Chondrocyte (in vitro differentiated cells): ENCODE measurements at regions not wholly inside any gene's neighbourhood (a gene's known extent, or its start where the extent isn't known, plus 50 kb on each side); places are given as distances from the start of the nearest gene placed in this dataset.
A peak's percentile ranks its signal among the peaks of the same experiment; 100 is the strongest.

ENCODE experiments used
- DNase-seq: peaks from one replicate; pipeline ENCODE4 v3.0.0; 2021; ENCODE audit warnings: mixed read lengths, low spot score
- H3K27ac Mint-ChIP-seq: one replicate; pipeline ENCODE4 v1.8.0; 2021; ENCODE audit warnings: mild to moderate bottlenecking, moderate library complexity, mixed read lengths; ENCODE audit not compliant: unreplicated experiment
- H3K27me3 Mint-ChIP-seq: 2 replicates; pipeline ENCODE4 v1.8.0; 2021; ENCODE audit warnings: low read depth, mixed read lengths
- H3K36me3 Mint-ChIP-seq: 2 replicates; pipeline ENCODE4 v1.8.0; 2021; ENCODE audit warnings: low read depth, mixed read lengths
- H3K4me1 Mint-ChIP-seq: 2 replicates; pipeline ENCODE4 v1.8.0; 2021; ENCODE audit warnings: low read depth, mild to moderate bottlenecking, mixed read lengths
- H3K4me3 Mint-ChIP-seq: one replicate; pipeline ENCODE4 v1.8.0; 2021; ENCODE audit warnings: mild to moderate bottlenecking, moderate library complexity, mixed read lengths; ENCODE audit not compliant: unreplicated experiment
- H3K9me3 Mint-ChIP-seq: 2 replicates; pipeline ENCODE4 v1.8.0; 2021; ENCODE audit warnings: low read depth, mixed read lengths
- TF ChIP-seq, protein P1 (sequence below): fragments of 200-600 bp; sonication (generic); IDR thresholded peaks from 2 replicates; pipeline ENCODE4 v1.5.0; 2021; ENCODE audit warnings: antibody characterized with exemption, mild to moderate bottlenecking, moderate library complexity

DNA sequence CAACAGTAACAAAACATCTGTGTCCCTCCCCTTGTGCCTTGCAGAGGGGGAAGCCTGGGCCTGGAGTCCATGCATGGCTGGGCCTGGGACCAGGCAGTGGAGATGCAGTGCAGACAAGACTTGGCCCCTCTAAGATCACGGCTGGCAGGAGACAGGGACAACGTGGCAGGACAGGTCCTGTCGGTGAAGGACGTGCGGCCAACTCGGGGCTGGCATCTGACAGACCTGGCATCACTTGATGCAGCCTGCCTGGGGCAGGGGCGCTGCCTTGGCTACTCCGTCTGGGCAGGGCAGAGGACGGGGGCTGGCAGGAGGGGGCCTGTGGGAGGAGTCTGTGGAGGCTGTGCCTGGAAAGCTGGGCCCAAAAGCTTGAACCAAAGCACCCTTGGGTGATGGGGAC lies 112.1 kb downstream of the CPZ start:
- peaks cover 72% of the 10 kb centered on the region for H3K27me3 Mint-ChIP-seq
- H3K27ac Mint-ChIP-seq, result no peak overlapping the region
- no peaks in the 10 kb centered on the region for H3K4me1 Mint-ChIP-seq
- peaks cover under 1% of the 10 kb centered on the region for H3K36me3 Mint-ChIP-seq
- H3K9me3 Mint-ChIP-seq, result no peaks in the 10 kb centered on the region
- DNase-seq, result peak; percentile 92
- H3K4me3 Mint-ChIP-seq, result no peak overlapping the region
- TF ChIP-seq, protein P1, sequence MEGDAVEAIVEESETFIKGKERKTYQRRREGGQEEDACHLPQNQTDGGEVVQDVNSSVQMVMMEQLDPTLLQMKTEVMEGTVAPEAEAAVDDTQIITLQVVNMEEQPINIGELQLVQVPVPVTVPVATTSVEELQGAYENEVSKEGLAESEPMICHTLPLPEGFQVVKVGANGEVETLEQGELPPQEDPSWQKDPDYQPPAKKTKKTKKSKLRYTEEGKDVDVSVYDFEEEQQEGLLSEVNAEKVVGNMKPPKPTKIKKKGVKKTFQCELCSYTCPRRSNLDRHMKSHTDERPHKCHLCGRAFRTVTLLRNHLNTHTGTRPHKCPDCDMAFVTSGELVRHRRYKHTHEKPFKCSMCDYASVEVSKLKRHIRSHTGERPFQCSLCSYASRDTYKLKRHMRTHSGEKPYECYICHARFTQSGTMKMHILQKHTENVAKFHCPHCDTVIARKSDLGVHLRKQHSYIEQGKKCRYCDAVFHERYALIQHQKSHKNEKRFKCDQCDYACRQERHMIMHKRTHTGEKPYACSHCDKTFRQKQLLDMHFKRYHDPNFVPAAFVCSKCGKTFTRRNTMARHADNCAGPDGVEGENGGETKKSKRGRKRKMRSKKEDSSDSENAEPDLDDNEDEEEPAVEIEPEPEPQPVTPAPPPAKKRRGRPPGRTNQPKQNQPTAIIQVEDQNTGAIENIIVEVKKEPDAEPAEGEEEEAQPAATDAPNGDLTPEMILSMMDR, result no peak

DNA sequence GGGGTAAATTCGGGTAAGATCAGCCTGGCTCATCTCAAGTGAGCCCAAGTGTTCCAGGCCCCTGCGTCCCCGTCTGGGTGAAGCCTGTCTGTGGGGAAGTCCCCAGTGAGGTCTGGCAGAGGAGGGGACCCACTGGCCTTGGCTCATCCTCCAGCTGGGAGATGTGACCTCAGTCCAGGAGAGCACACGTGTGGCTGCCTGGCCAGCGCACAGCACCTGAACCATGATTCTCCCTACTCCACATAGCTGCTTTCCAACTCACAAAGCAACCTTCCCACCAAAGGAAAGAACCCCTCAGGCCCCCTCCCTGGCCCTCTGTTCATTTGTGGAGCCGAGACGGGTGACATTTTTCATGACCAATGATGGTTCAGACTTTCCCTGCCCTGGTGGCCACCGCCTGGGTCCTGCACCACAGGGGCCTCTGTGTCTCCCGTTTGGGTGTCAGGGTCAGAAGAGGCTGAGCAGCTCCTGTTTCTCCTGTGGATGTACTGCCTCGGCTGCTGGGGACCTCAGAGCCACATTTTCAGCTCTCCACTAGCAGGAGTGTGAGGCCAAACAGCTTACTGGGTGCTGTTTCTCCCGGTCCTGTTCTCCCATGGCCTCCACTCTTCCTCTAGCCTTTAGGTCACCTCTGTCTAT lies 111.4 kb downstream of the CPZ start:
- TF ChIP-seq, protein P1, result no peak

DNA sequence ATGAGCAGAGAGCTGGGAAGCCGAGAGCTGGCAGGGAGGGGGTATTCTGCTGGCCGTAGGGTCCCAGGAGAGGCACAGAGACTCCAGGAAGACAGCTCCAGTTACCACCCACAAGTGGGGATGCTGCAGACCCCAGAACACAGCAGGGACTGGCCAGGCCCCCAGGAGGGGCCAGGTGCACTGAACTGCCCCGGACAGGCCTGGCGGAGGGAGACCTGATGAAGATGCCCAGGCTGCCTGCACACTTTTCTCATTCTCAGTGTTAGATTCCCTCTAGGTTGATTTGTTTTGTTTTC lies 110.8 kb downstream of the CPZ start:
- H3K36me3 Mint-ChIP-seq, result peaks cover 1% of the 10 kb centered on the region
- TF ChIP-seq, protein P1, result no peak
- H3K4me3 Mint-ChIP-seq, result no peak overlapping the region
- H3K27ac Mint-ChIP-seq, result no peak overlapping the region
- no peaks in the 10 kb centered on the region for H3K9me3 Mint-ChIP-seq
- no peaks in the 10 kb centered on the region for H3K4me1 Mint-ChIP-seq
- no peak for DNase-seq
- H3K27me3 Mint-ChIP-seq, result peaks cover 71% of the 10 kb centered on the region

More for the DNA sequence above, 111.4 kb downstream of the CPZ start:
- H3K9me3 Mint-ChIP-seq, result no peaks in the 10 kb centered on the region
- H3K4me1 Mint-ChIP-seq, result no peaks in the 10 kb centered on the region
- peaks cover 1% of the 10 kb centered on the region for H3K36me3 Mint-ChIP-seq
- no peak overlapping the region for H3K27ac Mint-ChIP-seq
- DNase-seq, result no peak
- H3K4me3 Mint-ChIP-seq, result no peak overlapping the region
- H3K27me3 Mint-ChIP-seq, result peaks cover 74% of the 10 kb centered on the region

DNA sequence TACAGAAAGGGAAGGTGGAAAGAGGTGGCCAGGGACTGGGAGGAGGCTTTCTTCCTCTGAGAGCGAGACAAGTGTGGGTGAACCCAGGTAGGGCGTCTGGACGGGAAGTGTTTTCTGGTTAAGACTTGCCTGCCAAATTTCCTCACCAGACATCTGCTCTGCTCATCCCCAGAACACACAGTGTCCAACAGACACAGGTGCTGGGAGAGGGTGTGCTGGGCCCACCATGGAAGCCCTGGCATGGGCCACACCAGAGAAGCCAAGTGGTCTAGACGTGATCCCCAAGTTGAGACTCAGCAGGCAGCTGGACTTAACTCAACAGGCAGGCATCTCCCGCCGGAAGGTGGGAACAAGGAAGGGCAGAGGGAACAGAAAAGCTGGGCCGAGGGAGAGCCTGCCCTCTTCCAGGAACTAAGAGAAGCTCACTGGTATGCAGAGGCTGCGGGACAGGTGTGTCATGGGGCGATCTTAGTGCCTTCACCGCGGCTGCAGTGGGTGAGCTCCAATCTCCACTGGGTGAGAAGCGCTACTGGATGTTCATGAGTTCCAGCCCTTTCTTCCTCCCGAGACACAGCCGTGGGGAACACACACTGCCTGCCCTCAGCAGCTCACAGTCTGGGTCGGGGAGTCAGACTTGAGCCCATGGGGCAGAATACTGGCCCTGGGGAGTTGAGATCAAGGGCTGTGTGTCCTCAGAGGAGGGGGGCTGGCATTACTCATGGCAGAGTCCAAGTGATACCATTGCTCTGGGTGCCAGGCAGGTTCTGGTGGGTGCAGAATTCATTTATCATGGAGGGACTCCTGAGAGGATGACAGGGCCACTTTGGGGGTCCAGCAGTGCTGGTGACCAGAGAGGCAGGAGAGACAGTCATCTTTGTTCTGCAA lies 110.2 kb downstream of the CPZ start:
- Mint-ChIP-seq H3K4me3 (no peak overlapping the region), H3K36me3 (peaks cover 1% of the 10 kb centered on the region), H3K27me3 (peaks cover 69% of the 10 kb centered on the region), H3K4me1 (no peaks in the 10 kb centered on the region), H3K27ac (no peak overlapping the region), H3K9me3 (no peaks in the 10 kb centered on the region)
- DNase-seq, result no peak
- TF ChIP-seq, protein P1, result no peak

DNA sequence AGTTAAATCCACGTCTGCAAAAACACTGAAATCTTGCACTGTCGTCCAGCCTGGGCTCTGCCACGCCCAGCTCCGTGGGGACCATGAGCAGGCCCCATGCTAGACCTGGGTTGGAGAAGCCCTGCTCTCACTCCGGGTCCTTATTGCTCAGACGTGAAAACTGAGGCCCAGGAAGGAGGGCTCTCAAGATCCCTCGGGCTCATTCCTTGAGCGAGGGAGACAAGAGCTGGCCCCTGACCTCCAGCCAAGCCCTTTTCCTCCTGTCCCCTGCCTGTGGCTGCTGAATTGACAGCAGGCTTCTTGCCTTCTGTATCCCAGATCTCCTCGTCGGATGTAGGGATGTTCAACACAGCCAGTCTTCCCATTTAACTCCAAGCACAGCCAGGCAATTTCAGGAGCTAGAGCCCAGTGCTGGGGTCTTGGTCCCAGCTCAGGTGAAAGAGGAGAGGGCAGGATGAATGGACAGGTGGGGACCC lies 109.5 kb downstream of the CPZ start:
- DNase-seq, result no peak
- H3K9me3 Mint-ChIP-seq, result peaks cover 4% of the 10 kb centered on the region
- no peak overlapping the region for H3K4me3 Mint-ChIP-seq
- peaks cover 1% of the 10 kb centered on the region for H3K36me3 Mint-ChIP-seq
- no peak overlapping the region for H3K27ac Mint-ChIP-seq
- no peaks in the 10 kb centered on the region for H3K4me1 Mint-ChIP-seq
- peaks cover 67% of the 10 kb centered on the region for H3K27me3 Mint-ChIP-seq
- TF ChIP-seq, protein P1, result no peak
